Mesendoderm (in vitro differentiated cells): ENCODE measurements at regions not wholly inside any gene's neighbourhood (a gene's known extent, or its start where the extent isn't known, plus 50 kb on each side); places are given as distances from the start of the nearest gene placed in this dataset.

Experiments used
- DNase-seq: peaks from one replicate; pipeline ENCODE4 v3.0.0; 2013
- H2AK5ac ChIP-seq: 2 replicates; pipeline ENCODE4 v1.6.1; 2013; ENCODE audit warnings: low read length, inconsistent platforms
- H2BK120ac ChIP-seq: 2 replicates; pipeline ENCODE4 v1.6.1; 2013; ENCODE audit warnings: low read depth, mild to moderate bottlenecking, low read length, moderate library complexity, mixed read lengths
- H2BK15ac ChIP-seq: replicated peaks from 2 replicates; pipeline ENCODE4 v1.6.1; 2013; ENCODE audit warnings: low read depth, mild to moderate bottlenecking, moderate library complexity
- H2BK5ac ChIP-seq: 2 replicates; pipeline ENCODE4 v1.6.1; 2013; ENCODE audit warnings: low read length, inconsistent platforms
- H3K18ac ChIP-seq: 2 replicates; pipeline ENCODE4 v1.6.1; 2013; ENCODE audit warnings: mild to moderate bottlenecking, low read length, mixed read lengths
- H3K23ac ChIP-seq: one replicate; pipeline ENCODE4 v1.6.1; 2013; ENCODE audit warnings: low read length
- H3K27ac ChIP-seq: 2 replicates; pipeline ENCODE4 v1.5.1; 2013; ENCODE audit warnings: low read depth, mild to moderate bottlenecking, inconsistent platforms, low read length, moderate library complexity
- H3K27me3 ChIP-seq: 2 replicates; pipeline ENCODE4 v1.6.1; 2013; ENCODE audit warnings: low read length, control low read depth, mild to moderate bottlenecking, inconsistent platforms; ENCODE audit not compliant: insufficient read depth, poor library complexity
- H3K36me3 ChIP-seq: 2 replicates; pipeline ENCODE4 v1.6.1; 2013; ENCODE audit warnings: low read length, inconsistent platforms; ENCODE audit not compliant: control insufficient read depth, insufficient read depth
- H3K4ac ChIP-seq: one replicate; pipeline ENCODE4 v1.6.1; 2013; ENCODE audit warnings: low read depth, mild to moderate bottlenecking, low read length, moderate library complexity
- H3K4me1 ChIP-seq: 2 replicates; pipeline ENCODE4 v1.6.1; 2013; ENCODE audit warnings: low read depth, low read length, inconsistent platforms; ENCODE audit not compliant: control insufficient read depth
- H3K4me2 ChIP-seq: 2 replicates; pipeline ENCODE4 v1.6.1; 2013; ENCODE audit warnings: low read length
- H3K4me3 ChIP-seq: 2 replicates; pipeline ENCODE4 v1.5.1; 2013; ENCODE audit warnings: mild to moderate bottlenecking, low read length
- H3K56ac ChIP-seq: one replicate; pipeline ENCODE4 v1.6.1; 2013; ENCODE audit warnings: low read length
- H3K79me1 ChIP-seq: 2 replicates; pipeline ENCODE4 v1.6.1; 2013; ENCODE audit warnings: low read length, inconsistent platforms
- H3K79me2 ChIP-seq: 2 replicates; pipeline ENCODE4 v1.6.1; 2013; ENCODE audit warnings: mild to moderate bottlenecking, low read length; ENCODE audit not compliant: control insufficient read depth, insufficient read depth
- H3K9ac ChIP-seq: 2 replicates; pipeline ENCODE4 v1.6.1; 2013; ENCODE audit warnings: low read length, inconsistent platforms
- H4K5ac ChIP-seq: one replicate; pipeline ENCODE4 v1.6.1; 2013; ENCODE audit warnings: low read length
- H4K8ac ChIP-seq: one replicate; pipeline ENCODE4 v1.6.1; 2013; ENCODE audit warnings: low read depth, mild to moderate bottlenecking, control low read depth, low read length, moderate library complexity
- WGBS: extraction: QIAGEN DNeasy Blood & Tissue Kit; methylation state at CpG from one replicate; pipeline ENCODE4 v1.1.7; 2013; ENCODE audit warnings: low lambda C conversion rate, missing lambda C conversion rate; ENCODE audit not compliant: insufficient coverage; ENCODE audit errors: extremely low coverage; 5-methylcytosine and 5-hydroxymethylcytosine counted together

GRCh38 chr20:7437311-7437710 lies 502.9 kb downstream of the HAO1 start:
- DNase-seq, result no peak
- no CpG with 5 or more reads among the region's 3 CpGs for WGBS
- no peaks in the 10 kb centered on the region for H3K79me1 ChIP-seq

GRCh38 chr20:7449269-7449668 lies 491.0 kb downstream of the HAO1 start:
- H3K23ac ChIP-seq, result no peak overlapping the region

More at GRCh38 chr20:7437311-7437710, 502.9 kb downstream of the HAO1 start:
- H3K4me1 ChIP-seq, result no peaks in the 10 kb centered on the region
- H3K9ac ChIP-seq, result no peak overlapping the region
- no peak overlapping the region for H3K23ac ChIP-seq
- no peaks in the 10 kb centered on the region for H3K79me2 ChIP-seq
- H2BK15ac ChIP-seq, result no peak overlapping the region
- H2BK5ac ChIP-seq, result no peak overlapping the region
- no peak overlapping the region for H3K18ac ChIP-seq
- H3K27me3 ChIP-seq, result no peaks in the 10 kb centered on the region
- H3K36me3 ChIP-seq, result no peaks in the 10 kb centered on the region
- H3K4me3 ChIP-seq, result no peak overlapping the region
- H4K5ac ChIP-seq, result no peak overlapping the region
- H2AK5ac ChIP-seq, result no peak overlapping the region
- no peak overlapping the region for H2BK120ac ChIP-seq
- no peak overlapping the region for H3K56ac ChIP-seq
- no peak overlapping the region for H3K4ac ChIP-seq
- no peak overlapping the region for H3K4me2 ChIP-seq
- H4K8ac ChIP-seq, result no peak overlapping the region
- no peak overlapping the region for H3K27ac ChIP-seq

GRCh38 chr20:7452890-7453289 lies 487.4 kb downstream of the HAO1 start:
- no CpG with 5 or more reads among the region's 2 CpGs for WGBS
- Histone ChIP-seq H3K4me3 (no peak overlapping the region), H3K56ac (no peak overlapping the region), H4K5ac (no peak overlapping the region), H3K27ac (no peak overlapping the region), H2BK5ac (no peak overlapping the region), H3K27me3 (no peaks in the 10 kb centered on the region), H3K36me3 (no peaks in the 10 kb centered on the region), H4K8ac (no peak overlapping the region), H2BK15ac (no peak overlapping the region), H3K79me2 (no peaks in the 10 kb centered on the region), H3K18ac (no peak overlapping the region), H3K79me1 (no peaks in the 10 kb centered on the region), H3K9ac (no peak overlapping the region), H3K4me1 (no peaks in the 10 kb centered on the region), H3K23ac (no peak overlapping the region), H3K4ac (no peak overlapping the region), H3K4me2 (no peak overlapping the region), H2AK5ac (no peak overlapping the region), H2BK120ac (no peak overlapping the region)
- DNase-seq, result no peak

More at GRCh38 chr20:7449269-7449668, 491.0 kb downstream of the HAO1 start:
- Histone ChIP-seq H3K9ac (no peak overlapping the region), H2BK120ac (no peak overlapping the region), H2BK15ac (no peak overlapping the region), H4K5ac (no peak overlapping the region), H2AK5ac (no peak overlapping the region), H3K4me2 (no peak overlapping the region), H3K27me3 (no peaks in the 10 kb centered on the region), H3K79me1 (no peaks in the 10 kb centered on the region), H3K4ac (no peak overlapping the region), H3K18ac (no peak overlapping the region), H3K4me3 (no peak overlapping the region), H3K27ac (no peak overlapping the region), H3K4me1 (no peaks in the 10 kb centered on the region), H3K36me3 (no peaks in the 10 kb centered on the region), H3K79me2 (no peaks in the 10 kb centered on the region), H3K56ac (no peak overlapping the region), H2BK5ac (no peak overlapping the region), H4K8ac (no peak overlapping the region)
- no CpG with 5 or more reads among the region's 1 CpG for WGBS
- no peak for DNase-seq

- H2AK5ac ChIP-seq, result no peak overlapping the region
Measured at GRCh38 chr20:7454047-7454446, 486.2 kb downstream of the HAO1 start.

GRCh38 chr20:7458459-7458858 lies 481.8 kb downstream of the HAO1 start:
- H3K18ac ChIP-seq, result no peak overlapping the region
- H3K27me3 ChIP-seq, result no peaks in the 10 kb centered on the region
- H3K36me3 ChIP-seq, result no peaks in the 10 kb centered on the region
- no CpG with 5 or more reads among the region's 3 CpGs for WGBS
- no peak overlapping the region for H3K4me2 ChIP-seq
- H4K8ac ChIP-seq, result no peak overlapping the region
- no peak overlapping the region for H3K4ac ChIP-seq
- no peak overlapping the region for H4K5ac ChIP-seq
- H3K9ac ChIP-seq, result no peak overlapping the region
- no peak overlapping the region for H2BK120ac ChIP-seq
- H2AK5ac ChIP-seq, result no peak overlapping the region
- no peaks in the 10 kb centered on the region for H3K79me2 ChIP-seq
- no peak overlapping the region for H2BK5ac ChIP-seq
- no peak overlapping the region for H3K56ac ChIP-seq
- H3K4me1 ChIP-seq, result no peaks in the 10 kb centered on the region
- H3K23ac ChIP-seq, result no peak overlapping the region
- H3K79me1 ChIP-seq, result no peaks in the 10 kb centered on the region
- peak; percentile 31 for DNase-seq
- no peak overlapping the region for H3K27ac ChIP-seq
- H3K4me3 ChIP-seq, result no peak overlapping the region
- no peak overlapping the region for H2BK15ac ChIP-seq

More at GRCh38 chr20:7454047-7454446, 486.2 kb downstream of the HAO1 start:
- no peak overlapping the region for H3K4me3 ChIP-seq
- H3K27ac ChIP-seq, result no peak overlapping the region
- H2BK15ac ChIP-seq, result no peak overlapping the region
- no peak overlapping the region for H2BK120ac ChIP-seq
- no peak overlapping the region for H3K56ac ChIP-seq
- H2BK5ac ChIP-seq, result no peak overlapping the region
- no peak overlapping the region for H3K23ac ChIP-seq
- no peaks in the 10 kb centered on the region for H3K79me1 ChIP-seq
- H3K18ac ChIP-seq, result no peak overlapping the region
- H3K27me3 ChIP-seq, result no peaks in the 10 kb centered on the region
- no peak overlapping the region for H4K8ac ChIP-seq
- no peaks in the 10 kb centered on the region for H3K79me2 ChIP-seq
- H3K9ac ChIP-seq, result no peak overlapping the region
- no peak overlapping the region for H3K4me2 ChIP-seq
- H3K4me1 ChIP-seq, result no peaks in the 10 kb centered on the region
- DNase-seq, result no peak
- H3K36me3 ChIP-seq, result no peaks in the 10 kb centered on the region
- H4K5ac ChIP-seq, result no peak overlapping the region
- H3K4ac ChIP-seq, result no peak overlapping the region
- no CpG with 5 or more reads among the region's 2 CpGs for WGBS

GRCh38 chr20:7459083-7459482 lies 481.2 kb downstream of the HAO1 start:
- H3K56ac ChIP-seq, result no peak overlapping the region
- WGBS, result no CpG with 5 or more reads among the region's 1 CpG

More at GRCh38 chr20:7459083-7459482, 481.2 kb downstream of the HAO1 start:
- Histone ChIP-seq H3K4me3 (no peak overlapping the region), H3K4me2 (no peak overlapping the region), H3K79me1 (no peaks in the 10 kb centered on the region), H3K4ac (no peak overlapping the region), H3K27ac (no peak overlapping the region), H3K23ac (no peak overlapping the region), H3K9ac (no peak overlapping the region), H3K18ac (no peak overlapping the region), H4K8ac (no peak overlapping the region), H3K4me1 (no peaks in the 10 kb centered on the region), H2BK15ac (no peak overlapping the region), H3K27me3 (no peaks in the 10 kb centered on the region), H2AK5ac (no peak overlapping the region), H3K36me3 (no peaks in the 10 kb centered on the region), H3K79me2 (no peaks in the 10 kb centered on the region), H2BK120ac (no peak overlapping the region), H4K5ac (no peak overlapping the region), H2BK5ac (no peak overlapping the region)
- DNase-seq, result no peak
